ENCODE measurements at regions not wholly inside any gene's neighbourhood (a gene's known extent, or its start where the extent isn't known, plus 50 kb on each side); places are given as distances from the start of the nearest gene placed in this dataset.

- Histone ChIP-seq H3K4me3 (no peak overlapping the region), H3K9me3 (no peaks in the 10 kb centered on the region), H3K4me1 (no peaks in the 10 kb centered on the region), H3K36me3 (replicated peaks) (no peaks in the 10 kb centered on the region), H3K27me3 (ENCODE audit: low read depth) (no peaks in the 10 kb centered on the region; the same call in none of the 2 replicates)
- in situ Hi-C loops (cut with MboI; ENCODE audit: low sequenced_read_pairs) = no loop called here
- no peak for DNase-seq (ENCODE audit: low spot score in 2 of 2)
These were observed 87.7 kb upstream of the COCH start for GRCh38 chr14:30786701-30787100.

- in situ Hi-C loops (cut with MboI; ENCODE audit: low sequenced_read_pairs) = no loop called here
- no peaks in the 10 kb centered on the region for H3K36me3 ChIP-seq (replicated peaks)
- no peak overlapping the region for H3K4me3 ChIP-seq
- DNase-seq (ENCODE audit: low spot score in 2 of 2) = no peak
- no peaks in the 10 kb centered on the region for H3K9me3 ChIP-seq
- H3K27me3 ChIP-seq (ENCODE audit: low read depth) = no peaks in the 10 kb centered on the region
- H3K4me1 ChIP-seq = no peaks in the 10 kb centered on the region
These were observed 83.5 kb upstream of the COCH start for GRCh38 chr14:30790827-30791226.

DNA sequence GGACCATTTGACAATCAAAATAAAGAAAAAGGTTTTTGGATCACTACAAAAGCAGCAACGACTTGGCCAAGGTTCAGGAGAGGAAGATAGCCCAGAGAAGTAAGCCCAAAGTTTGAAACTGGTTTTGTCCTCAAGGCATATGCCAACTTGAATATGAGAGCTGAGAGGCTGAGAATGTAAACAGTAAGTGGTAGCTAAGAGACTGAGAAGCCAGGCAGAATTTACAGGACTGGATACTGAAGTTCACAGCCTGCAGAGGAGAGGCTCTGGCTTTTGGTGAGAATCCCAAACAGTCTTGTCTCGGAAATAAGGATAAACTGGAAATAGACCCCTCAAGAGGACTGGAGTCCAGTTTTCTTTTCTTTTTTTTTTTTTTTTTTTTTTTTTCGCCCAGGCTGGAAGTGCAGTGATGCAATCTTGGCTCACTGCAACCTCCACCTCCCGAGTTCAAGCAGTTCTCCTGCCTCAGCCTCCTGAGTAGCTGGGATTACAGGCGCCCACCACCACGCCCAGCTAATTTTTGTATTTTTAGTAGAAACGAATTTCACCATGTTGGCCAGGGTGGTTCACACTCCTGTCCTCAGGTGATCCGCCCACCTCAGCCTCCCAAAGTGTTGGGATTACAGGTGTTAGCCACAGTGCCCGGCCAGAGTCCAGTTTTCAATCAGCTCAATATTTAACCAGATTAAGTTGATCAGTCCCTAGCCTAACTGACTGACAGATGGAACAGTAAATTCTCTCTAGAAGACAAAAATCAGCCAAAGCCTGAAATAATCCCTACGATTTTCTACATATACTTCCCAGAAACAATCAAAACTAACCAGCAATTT is 82.6 kb upstream of the COCH start:
- Histone ChIP-seq H3K27me3 (ENCODE audit: low read depth) (no peaks in the 10 kb centered on the region), H3K4me1 (no peaks in the 10 kb centered on the region), H3K9me3 (no peaks in the 10 kb centered on the region), H3K4me3 (no peak overlapping the region), H3K36me3 (replicated peaks) (no peaks in the 10 kb centered on the region)
- no peak for DNase-seq (ENCODE audit: low spot score in 2 of 2)
- in situ Hi-C loops (cut with MboI; ENCODE audit: low sequenced_read_pairs) = no loop called here

- no peaks in the 10 kb centered on the region for H3K9me3 ChIP-seq
- H3K36me3 ChIP-seq (replicated peaks) = no peaks in the 10 kb centered on the region
- no peaks in the 10 kb centered on the region for H3K4me1 ChIP-seq
- in situ Hi-C loops (cut with MboI; ENCODE audit: low sequenced_read_pairs) = no loop called here
- no peaks in the 10 kb centered on the region for H3K27me3 ChIP-seq (ENCODE audit: low read depth)
- DNase-seq (ENCODE audit: low spot score in 2 of 2) = no peak
- no peak overlapping the region for H3K4me3 ChIP-seq
These were observed 77.7 kb upstream of the COCH start for GRCh38 chr14:30796707-30797106.

DNA sequence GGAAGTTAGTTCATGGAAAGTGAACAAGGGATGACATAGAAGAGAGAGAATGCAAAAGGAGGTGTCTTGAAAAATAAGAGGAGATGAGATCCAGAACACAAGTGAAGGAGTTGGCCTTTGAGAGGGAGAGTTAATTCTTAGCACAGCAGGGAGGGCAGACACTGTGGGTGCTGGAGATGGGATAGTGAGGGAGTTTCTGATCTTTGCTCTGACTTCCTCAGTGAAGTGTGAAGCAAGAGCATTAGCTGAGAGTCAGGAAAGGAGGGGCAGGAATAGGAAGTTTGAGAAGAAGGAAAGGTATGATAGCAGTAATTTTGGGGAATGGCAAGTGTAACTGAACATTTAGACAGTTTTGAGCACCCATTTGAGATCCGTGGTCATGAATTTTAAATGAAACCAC is 75.8 kb upstream of the COCH start:
- Histone ChIP-seq H3K27me3 (ENCODE audit: low read depth) (no peaks in the 10 kb centered on the region), H3K4me3 (no peak overlapping the region), H3K36me3 (replicated peaks) (no peaks in the 10 kb centered on the region), H3K4me1 (peaks cover 8% of the 10 kb centered on the region), H3K9me3 (no peaks in the 10 kb centered on the region)
- no peak for DNase-seq (ENCODE audit: low spot score in 2 of 2)
- in situ Hi-C loops (cut with MboI; ENCODE audit: low sequenced_read_pairs) = no loop called here

- Histone ChIP-seq H3K4me3 (no peak overlapping the region), H3K4me1 (peaks cover 9% of the 10 kb centered on the region), H3K27me3 (ENCODE audit: low read depth) (no peaks in the 10 kb centered on the region), H3K9me3 (no peaks in the 10 kb centered on the region), H3K36me3 (replicated peaks) (no peaks in the 10 kb centered on the region)
- no peak for DNase-seq (ENCODE audit: low spot score in 2 of 2)
- in situ Hi-C loops (cut with MboI; ENCODE audit: low sequenced_read_pairs) = no loop called here
These were observed 75.4 kb upstream of the COCH start for GRCh38 chr14:30798961-30799360.

- H3K36me3 ChIP-seq (replicated peaks) = no peaks in the 10 kb centered on the region
- peaks cover 9% of the 10 kb centered on the region for H3K4me1 ChIP-seq
- no peaks in the 10 kb centered on the region for H3K9me3 ChIP-seq
- in situ Hi-C loops (cut with MboI; ENCODE audit: low sequenced_read_pairs) = no loop called here
- H3K27me3 ChIP-seq (ENCODE audit: low read depth) = no peaks in the 10 kb centered on the region
- DNase-seq (ENCODE audit: low spot score in 2 of 2) = no peak
- no peak overlapping the region for H3K4me3 ChIP-seq
These were observed 74.4 kb upstream of the COCH start for GRCh38 chr14:30799933-30800332.

DNA sequence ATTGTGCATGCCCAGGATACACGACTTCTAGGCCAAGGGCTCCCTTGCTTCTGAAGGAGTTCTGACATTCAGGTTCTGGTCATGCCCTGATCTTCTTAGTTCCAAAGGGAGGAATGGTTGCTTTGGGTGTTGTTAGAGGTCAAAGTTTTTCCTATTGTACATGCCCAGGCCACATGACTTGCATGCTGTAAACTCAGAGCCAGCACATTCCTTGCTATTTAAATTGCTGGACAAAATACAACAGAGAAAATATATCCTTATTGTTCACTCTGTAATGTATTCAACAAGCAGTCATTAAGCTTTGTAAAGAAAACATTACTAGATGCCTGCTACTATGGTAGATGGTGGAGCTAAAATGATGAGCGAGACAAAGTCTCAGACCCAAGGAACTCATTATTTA is 71.2 kb upstream of the COCH start:
- DNase-seq (ENCODE audit: low spot score in 2 of 2) = peak; percentile 8 to 18
- H3K36me3 ChIP-seq (replicated peaks) = no peaks in the 10 kb centered on the region
- H3K4me3 ChIP-seq = no peak overlapping the region
- H3K4me1 ChIP-seq = peaks cover 9% of the 10 kb centered on the region
- H3K27me3 ChIP-seq (ENCODE audit: low read depth) = no peaks in the 10 kb centered on the region
- in situ Hi-C loops (cut with MboI; ENCODE audit: low sequenced_read_pairs) = no loop called here
- no peaks in the 10 kb centered on the region for H3K9me3 ChIP-seq

GRCh38 chr14:30805284-30805683 is 69.1 kb upstream of the COCH start:
- Histone ChIP-seq H3K36me3 (replicated peaks) (no peaks in the 10 kb centered on the region), H3K4me3 (no peak overlapping the region), H3K4me1 (peaks cover 9% of the 10 kb centered on the region), H3K27me3 (ENCODE audit: low read depth) (no peaks in the 10 kb centered on the region), H3K9me3 (no peaks in the 10 kb centered on the region)
- DNase-seq (ENCODE audit: low spot score in 2 of 2) = no peak
- in situ Hi-C loops (cut with MboI; ENCODE audit: low sequenced_read_pairs) = no loop called here

DNA sequence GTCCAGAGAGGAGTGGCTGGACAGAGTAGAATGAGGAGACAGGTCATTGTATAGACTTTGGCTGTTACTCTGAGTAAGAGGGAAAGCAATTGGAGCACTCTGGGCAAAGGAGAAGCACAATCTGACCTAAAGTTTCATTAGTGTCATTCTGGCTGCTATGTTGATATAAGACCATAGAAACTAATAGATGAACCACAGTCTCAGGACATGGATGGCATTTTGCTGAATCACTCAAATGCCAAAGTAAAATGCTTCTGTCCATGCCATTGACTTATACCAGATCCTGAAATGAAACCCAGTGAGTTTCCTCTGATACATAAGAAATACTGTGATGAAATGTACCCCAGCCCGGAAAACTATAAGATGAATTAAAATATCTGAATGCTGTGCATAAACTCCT is 65.8 kb upstream of the COCH start:
- H3K4me3 ChIP-seq = no peak overlapping the region
- no peaks in the 10 kb centered on the region for H3K27me3 ChIP-seq (ENCODE audit: low read depth)
- H3K9me3 ChIP-seq = no peaks in the 10 kb centered on the region
- no peak for DNase-seq (ENCODE audit: low spot score in 2 of 2)
- H3K36me3 ChIP-seq (replicated peaks) = no peaks in the 10 kb centered on the region
- H3K4me1 ChIP-seq = peaks cover under 1% of the 10 kb centered on the region
- in situ Hi-C loops (cut with MboI; ENCODE audit: low sequenced_read_pairs) = no loop called here

GRCh38 chr14:30813216-30813615 is 61.1 kb upstream of the COCH start:
- Histone ChIP-seq H3K9me3 (no peaks in the 10 kb centered on the region), H3K36me3 (replicated peaks) (no peaks in the 10 kb centered on the region), H3K27me3 (ENCODE audit: low read depth) (no peaks in the 10 kb centered on the region), H3K4me1 (no peaks in the 10 kb centered on the region), H3K4me3 (no peak overlapping the region)
- no peak for DNase-seq (ENCODE audit: low spot score in 2 of 2)
- in situ Hi-C loops (cut with MboI; ENCODE audit: low sequenced_read_pairs) = no loop called here

GRCh38 chr14:30820674-30821073 is 53.7 kb upstream of the COCH start:
- in situ Hi-C loops (cut with MboI; ENCODE audit: low sequenced_read_pairs) = no loop called here
- no peak for DNase-seq (ENCODE audit: low spot score in 2 of 2)
- Histone ChIP-seq H3K4me3 (no peak overlapping the region), H3K4me1 (no peaks in the 10 kb centered on the region), H3K9me3 (no peaks in the 10 kb centered on the region), H3K27me3 (ENCODE audit: low read depth) (no peaks in the 10 kb centered on the region), H3K36me3 (replicated peaks) (no peaks in the 10 kb centered on the region)

DNA sequence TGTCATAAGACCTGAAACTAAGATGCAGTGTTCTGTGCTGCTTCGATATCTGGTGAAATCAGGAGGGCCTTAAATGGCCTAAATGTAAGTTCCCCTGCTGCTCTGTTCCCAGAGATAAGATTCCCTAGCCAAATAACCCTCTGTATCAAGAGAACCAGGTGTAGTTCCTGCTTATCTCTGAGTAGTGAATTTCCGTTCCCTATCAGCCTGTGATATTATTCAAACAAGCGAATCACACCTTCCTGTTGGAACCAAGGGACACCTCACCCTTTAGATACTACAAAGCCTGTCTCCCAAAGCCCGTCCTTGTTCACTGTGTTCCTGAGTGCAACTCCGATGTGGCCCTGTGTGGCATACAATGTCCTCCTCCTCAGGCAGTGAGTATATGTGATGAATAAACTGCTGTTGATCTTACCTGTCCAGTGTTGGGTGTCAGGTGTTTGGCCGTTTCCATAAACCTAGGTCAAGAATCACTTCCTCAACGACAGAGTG is 52.2 kb upstream of the COCH start:
- Histone ChIP-seq H3K27me3 (ENCODE audit: low read depth) (no peaks in the 10 kb centered on the region), H3K4me3 (no peak overlapping the region), H3K36me3 (replicated peaks) (no peaks in the 10 kb centered on the region), H3K9me3 (no peaks in the 10 kb centered on the region), H3K4me1 (no peaks in the 10 kb centered on the region)
- no peak for DNase-seq (ENCODE audit: low spot score in 2 of 2)
- in situ Hi-C loops (cut with MboI; ENCODE audit: low sequenced_read_pairs) = no loop called here

Measured in HAP-1 (cell line).